Dermis microvascular lymphatic vessel endothelial cell (primary cell): ENCODE measurements at regions not wholly inside any gene's neighbourhood (a gene's known extent, or its start where the extent isn't known, plus 50 kb on each side); places are given as distances from the start of the nearest gene placed in this dataset.

Experiments used
- DNase-seq, 2 donors: peaks; one replicate each; pipeline versions ENCODE4 v3.0.0 to v3.0.0-alpha.2; 2010; ENCODE audit warnings: low read depth in 2 of 2

DNA sequence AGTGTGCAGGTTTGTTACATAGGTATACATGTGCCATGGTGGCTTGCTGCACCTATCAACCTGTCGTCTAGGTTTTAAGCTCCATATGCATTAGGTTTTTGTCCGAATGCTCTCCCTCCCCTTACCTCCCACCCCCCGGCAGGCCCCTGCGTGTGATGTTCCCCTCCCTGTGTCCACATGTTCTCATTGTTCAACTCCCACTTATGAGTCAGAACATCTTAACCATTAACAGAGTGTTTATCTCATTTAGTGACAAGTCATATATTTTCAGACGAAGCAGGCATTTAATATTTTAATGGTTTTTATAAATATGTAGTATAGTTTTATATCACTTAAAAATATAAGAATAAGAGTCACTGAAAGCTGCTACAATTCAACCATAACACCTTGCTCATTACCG, 780.5 kb upstream of the ARGLU1 start:
- DNase-seq: no peak

DNA sequence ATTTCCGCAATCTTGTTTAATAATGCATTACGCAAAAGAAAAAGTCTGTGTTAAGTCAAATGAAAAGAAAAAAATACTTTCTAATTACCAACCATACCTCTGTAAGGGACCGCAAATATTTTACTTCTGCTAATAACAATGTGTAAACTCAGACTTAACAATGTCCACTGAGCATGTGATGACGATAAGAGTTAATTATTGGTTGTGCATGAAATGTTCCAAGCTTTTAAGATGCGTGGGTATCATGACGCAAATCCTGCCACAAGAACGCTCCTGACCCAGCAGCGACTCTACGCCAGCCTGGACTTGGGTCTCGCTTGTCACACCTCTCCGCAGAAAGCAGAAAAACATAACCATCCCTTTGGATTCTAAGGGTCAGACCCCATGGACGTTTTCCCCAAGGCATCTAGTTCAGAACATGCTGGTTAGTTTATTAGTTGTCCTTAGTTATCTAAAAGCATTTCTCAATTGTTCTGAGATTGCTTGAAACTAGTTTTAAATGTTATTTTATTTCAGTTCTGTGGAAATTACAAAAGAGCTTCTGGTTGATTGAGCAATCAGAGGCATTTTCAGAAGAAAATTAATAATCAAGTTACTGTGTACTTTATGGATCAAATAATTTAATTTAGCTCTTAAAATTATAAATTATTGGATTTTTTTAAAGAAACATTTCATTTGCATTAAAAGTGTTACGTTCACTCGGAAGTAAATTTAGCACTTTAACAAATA, 779.9 kb upstream of the ARGLU1 start:
- DNase-seq: no peak

DNA sequence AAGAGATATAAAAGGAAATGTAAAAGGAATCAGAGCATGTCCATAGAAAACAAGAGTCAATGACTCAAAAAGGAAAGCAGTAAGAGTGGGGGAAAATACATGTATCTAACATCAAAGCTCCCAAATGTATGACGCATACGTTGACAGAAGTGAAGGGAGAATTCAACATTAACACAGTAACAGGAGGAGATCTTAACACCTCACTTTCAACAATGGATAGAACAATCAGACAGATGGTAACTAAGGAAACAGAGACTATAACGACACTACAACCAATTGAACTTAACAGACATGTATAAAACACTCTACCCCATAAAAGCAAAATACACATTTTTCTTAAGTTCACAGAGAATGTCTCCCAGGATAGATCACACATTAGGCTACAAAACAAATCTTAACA, 774.8 kb upstream of the ARGLU1 start:
- DNase-seq: no peak

DNA sequence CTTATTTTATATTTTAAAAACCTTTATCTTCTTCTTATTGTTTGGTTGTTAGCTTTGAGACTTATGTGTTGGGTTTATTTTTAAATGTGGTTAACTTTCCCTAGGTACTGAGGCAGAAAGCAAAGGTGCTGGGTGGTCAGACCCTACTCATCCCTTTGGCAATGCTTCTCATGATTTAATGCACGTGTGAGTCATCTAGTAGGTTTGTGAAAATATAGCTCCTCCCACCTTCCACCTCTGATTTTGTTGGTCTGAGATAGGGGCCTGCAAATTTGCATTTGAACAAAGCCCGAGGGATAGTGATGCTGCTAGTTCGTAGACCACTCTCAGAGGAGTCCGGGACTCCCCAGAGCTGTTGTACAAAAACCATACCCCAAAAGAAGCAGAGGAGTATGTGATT, 771.3 kb upstream of the ARGLU1 start:
- no peak for DNase-seq

DNA sequence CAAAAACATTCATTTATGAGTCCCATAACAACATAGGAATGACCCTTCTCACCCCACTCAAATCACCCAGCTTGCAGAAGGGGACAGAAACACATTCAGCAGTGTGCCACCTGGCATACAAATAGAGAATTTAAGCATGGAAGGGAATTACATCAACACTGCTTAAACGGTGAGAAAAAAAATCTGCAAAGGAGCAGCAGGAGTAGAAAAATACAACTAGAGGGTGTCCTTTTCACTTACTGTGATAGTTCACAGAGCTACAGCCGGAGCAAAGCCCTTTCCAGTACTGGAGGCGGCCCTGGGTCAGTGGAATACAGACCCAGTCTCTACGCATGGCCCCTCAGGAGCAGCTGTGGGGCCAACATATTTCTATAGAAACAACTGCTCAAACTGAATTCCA, 764.3 kb upstream of the ARGLU1 start:
- no peak for DNase-seq

DNA sequence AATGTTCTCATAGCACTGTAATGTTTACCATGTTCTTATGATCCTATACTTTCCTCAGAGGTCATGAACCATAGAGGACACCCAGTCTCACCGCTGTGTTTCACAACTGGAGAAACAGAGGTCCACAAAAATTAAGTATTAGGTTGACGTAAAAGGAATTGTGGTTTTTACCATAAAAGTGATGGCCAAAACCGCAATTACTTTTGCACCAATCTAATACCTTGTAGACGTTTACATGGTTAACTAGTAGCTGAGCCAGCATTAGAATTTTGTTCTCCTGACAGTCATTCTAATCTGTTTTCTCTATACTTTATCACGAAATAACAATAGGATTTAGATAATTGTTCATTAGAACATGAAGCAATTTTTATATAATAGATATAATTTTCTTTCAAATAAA, 763.4 kb upstream of the ARGLU1 start:
- no peak for DNase-seq

DNA sequence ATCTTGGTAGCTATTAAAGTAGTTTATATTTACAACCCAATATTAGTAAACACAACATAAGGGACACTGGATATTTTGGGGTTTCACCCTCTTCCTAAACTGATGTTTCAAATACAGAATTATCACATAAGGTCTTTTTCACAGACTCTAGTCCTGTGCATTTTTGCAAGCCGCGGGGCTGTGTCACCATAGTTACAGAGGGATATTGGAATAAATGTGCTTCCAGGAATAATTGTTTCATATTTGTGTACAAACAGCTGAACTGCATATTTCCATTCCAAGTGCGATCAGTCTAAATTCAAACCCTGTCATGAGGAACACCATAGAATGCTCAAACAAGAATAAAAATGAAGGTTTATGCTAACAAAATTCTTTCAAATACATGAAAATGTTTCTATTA, 762.5 kb upstream of the ARGLU1 start:
- DNase-seq: no peak

DNA sequence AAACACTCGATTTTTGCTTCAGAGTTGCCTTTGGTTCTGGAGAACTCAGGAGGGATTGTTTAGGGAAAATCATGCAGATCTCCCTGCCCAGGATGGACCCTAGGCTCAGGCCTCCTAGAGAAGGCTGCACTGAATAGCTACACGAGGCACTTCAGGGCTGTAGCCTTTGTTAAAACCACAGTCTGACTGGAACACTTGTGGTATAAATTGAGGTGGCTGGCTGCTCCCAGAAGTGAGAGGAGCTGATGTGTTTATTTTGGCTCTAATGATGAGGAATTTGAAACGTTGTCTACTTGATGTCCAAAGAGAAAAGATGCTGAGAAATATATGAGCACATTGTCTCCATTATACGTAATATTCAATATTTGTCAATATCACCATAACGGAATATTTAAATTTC, 762.1 kb upstream of the ARGLU1 start:
- no peak for DNase-seq

DNA sequence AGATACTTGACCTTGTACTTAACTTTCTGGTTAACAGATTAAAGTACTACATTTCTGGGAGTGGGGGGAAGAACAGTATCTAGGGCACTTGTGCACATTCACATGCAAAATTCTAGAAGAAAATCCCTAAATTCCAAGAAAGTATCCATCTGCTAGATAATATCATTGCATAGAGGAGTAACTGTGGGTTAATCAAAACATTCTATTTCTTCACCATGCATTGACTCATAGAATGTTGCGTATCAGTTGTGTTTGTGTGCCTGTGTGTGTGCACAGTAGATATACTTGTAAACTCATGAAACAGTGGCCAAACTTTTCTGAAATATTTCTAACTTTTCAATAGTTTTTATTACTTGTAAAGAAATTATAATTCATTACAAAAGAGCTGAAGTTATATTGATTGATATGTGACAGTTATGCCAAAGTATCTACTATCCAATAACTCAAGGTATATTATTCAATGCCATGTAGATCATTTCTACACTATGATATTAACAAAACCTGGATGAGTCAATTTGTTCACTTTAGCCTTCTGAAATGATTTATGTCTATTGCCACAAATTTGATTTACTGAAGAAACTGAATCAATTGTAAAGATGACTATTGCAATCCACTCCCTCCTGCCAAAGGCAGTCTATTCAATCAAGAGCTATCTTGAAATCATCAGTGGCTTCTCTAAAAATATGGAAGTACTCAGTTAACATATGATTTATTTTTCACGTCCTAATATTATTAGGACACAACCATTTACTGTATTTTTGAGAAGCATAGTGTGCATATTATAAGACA, 756.7 kb upstream of the ARGLU1 start:
- no peak for DNase-seq

DNA sequence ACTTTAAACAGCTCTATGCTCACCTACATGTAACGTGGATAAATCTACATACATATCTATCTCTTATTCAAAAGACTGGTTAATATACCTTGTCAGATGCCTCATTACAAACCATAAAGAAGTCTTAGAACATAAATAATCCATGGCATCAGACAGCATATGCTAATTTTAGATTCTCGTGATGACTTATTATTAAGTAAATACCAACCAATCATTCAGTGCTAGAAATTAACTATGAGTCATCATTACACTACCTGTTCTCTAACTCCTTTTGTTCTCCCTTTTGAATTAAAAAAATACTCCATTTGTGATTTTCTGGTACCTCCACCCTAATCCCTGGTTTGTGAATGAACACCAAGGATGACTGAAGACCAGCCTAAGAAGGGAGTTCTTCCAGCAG, 754.3 kb upstream of the ARGLU1 start:
- DNase-seq: peak in 1 of 2 donors; percentile 3

DNA sequence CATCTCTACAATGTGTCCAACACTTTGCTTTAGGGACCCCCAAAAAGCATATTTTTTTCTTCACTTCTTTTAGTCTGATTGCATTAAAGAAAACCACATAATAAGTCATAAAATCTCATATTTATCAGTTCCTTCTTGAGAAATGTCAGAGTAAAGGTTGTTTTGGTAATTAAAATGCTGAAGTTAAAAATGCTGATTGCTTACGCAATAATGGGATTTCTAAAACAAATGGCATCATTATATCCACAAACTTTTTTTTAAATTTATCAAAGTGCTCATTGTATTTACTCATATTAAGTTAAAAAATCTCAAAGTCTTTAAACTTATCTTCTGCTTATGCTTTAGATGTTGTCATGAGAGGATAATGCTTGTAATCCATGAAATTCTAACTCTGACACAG, 737.2 kb upstream of the ARGLU1 start:
- DNase-seq: no peak

DNA sequence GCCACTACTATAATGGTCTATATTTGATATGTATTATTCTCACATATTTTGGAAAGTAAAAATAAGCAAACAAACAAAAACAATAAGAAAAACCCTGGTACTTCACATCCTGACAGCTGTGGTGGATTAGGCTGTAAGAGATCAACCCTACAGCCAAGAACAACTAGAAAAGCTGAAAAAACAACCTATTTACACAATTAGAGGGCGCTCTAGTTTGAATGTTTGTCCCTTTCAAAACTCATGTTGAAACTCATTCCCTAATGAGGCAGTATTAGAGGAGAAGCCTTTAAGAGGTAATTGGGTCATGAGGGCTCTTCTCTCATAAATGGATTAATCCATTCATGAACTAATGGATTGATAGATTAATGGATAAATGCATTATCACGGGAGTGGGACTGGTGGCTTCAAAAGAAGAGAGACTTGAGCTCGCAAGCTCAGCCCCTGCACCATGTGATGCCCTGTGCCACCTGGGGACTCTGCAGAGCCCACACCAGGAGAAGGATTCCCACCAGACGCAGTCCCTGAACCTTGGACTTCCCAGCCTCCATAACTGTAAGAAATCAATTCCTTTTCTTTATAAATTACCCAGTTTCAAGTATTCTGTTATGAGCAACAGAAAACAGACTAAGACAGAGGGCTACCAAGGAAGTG, 733.9 kb upstream of the ARGLU1 start:
- peak in 1 of 2 donors; percentile 23 for DNase-seq

DNA sequence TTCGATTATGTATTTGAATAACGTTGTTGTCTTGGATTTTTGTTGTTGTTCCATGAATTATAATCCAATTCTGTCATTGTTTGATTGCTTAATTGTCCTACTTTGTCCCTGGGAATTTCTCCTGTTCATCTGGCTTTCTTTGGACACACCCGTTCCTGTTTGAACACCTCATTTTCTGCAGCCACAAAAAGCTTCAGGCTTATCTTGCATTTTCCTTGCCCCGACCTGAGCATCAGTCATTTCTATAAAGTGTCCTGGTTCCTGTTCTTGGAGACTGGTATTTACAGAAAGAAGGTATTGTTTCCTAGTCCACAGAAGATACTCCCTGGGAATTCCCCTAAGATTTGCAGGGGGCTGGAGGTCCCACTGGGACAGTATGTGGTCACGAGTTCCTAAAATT, 731.8 kb upstream of the ARGLU1 start:
- no peak for DNase-seq

DNA sequence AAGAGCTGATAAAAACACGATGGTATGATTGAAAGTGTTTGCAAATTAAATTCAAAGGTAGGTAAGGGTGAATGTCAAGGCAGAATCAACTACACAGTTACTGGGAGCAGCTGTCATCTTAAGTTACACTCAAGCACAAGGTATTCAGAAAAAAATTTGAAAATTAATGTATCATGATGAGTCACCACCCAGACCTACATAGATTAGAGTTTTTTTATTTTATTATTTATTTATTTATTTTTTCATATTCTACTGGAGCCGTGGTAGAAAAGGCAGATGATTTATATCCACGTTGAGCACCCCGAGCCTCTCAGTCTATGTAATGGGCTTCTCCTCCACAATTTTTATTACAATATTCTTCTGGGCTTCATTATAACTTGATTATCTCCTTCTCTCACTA, 728.9 kb upstream of the ARGLU1 start:
- DNase-seq: no peak

DNA sequence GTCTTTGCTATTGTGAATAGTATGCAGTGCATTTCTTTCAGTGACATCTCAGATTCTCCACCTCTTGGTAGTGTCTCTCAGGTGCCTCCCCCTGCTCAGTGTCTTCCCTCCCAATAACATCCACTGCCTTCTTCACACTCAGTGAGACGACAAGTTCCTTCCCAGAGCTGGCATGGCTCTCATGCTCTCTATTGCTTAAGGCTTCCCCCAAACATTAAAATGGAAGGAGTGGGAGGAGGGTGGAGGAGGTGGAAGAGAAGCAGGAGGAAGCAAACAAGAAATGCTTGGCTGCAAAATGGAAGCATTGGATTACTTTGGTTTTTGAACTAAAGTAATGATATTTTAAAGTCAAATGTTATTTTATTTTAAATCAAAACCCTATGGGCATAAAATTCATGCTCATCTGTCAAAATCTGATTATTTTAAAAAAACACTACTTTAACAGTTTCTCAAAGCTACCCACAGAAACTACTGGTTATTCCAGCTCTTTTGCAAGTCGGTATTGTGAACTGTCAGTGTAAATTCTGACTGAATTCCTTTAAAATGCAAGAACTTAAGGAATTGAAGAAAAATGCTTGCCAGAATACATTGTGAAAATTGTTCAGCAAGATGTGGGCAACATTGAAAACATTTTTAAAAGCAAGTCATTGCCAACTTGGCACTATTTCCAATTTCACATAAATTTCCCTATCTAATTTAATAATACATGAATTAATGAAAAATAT, 727.6 kb upstream of the ARGLU1 start:
- no peak for DNase-seq

DNA sequence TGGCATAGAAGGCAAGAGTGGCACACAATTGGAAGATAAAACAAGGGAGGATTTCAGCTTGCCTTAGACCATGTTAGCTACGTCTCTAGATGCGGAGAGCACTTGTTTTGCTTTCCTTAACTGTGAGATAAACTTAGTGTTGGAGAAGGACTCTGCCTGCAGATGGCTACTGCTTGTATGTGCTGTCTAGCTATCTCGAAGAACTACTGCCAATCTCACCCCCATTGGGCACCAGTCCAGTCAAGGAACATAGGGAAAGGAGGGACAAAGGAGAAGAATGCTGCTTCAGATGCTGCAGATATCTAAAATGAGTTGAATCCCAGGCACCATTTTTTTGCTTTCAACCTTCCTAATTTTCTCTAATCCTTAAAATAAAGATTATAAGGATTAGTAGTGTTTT, 726.0 kb upstream of the ARGLU1 start:
- DNase-seq: no peak

DNA sequence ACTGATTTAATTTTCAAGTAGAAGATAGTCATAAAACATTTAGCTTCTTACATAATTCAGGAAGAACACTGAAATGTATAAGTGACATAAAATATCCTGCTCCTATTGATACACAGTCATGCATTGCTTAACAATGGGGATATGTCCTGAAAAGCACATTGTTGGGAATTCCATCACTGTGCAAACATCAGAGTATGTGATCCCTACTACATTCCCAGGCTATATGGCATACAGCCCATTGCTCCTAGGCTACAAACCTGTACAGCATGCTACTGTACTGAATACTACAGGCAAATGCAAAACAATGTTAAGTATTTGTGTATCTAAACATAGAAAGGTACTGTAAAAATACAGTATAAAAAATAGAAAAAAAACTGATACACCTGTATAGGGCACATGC, 723.9 kb upstream of the ARGLU1 start:
- DNase-seq: no peak

DNA sequence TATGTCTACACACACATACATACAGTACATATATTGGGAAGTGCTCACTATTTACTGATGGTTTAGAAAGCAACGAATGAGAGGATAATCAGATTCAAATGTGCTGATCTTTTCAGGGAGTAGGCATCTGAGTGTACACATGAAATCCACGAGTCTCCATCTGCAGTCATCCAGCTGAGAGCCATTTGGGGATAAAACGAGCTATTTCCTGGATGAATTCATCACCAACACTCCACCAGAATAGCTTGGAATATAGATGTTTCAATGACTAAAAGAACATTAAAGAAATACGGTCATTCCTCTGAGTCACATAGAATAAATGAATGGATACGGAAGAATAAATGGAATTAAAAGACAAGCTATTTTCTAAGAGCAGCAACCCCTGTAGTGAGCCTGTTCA, 721.6 kb upstream of the ARGLU1 start:
- no peak for DNase-seq

DNA sequence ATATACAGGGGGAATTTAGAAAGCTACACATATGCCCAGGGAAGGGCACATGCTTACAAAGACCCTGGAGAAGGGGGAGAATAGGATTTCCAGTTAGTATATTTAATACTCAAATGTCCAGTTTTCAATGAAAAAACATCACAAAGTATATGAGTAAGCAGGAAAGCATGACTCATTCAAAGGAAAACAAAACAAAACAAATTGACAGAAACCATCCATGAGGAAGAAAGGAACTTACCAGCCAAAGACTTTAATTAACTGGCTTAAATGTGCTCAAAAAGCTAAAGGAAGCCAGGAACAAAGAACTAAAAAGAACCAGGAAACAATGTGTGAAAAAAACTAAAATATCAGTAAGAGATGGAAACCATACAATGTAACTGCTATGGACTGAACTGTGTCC, 716.2 kb upstream of the ARGLU1 start:
- peak; percentile 46 to 81 for DNase-seq

DNA sequence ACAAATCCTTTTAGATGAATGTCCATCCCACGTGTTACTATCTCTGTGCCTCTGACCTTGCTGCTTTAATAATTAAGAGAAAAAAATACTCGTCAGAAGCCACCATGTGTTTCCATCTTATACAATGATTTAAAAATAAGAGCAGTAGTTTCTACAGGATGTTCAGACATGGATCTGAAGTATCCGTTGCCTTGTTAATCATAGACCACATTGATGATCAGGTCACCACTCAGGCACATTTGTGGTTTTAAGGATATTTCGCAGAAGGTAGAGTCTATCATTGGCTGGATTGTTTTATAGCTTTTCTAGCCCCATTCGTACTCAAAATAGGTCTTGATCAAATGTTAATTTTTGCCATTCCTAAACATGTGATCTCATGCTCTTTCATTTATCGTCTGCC, 710.0 kb upstream of the ARGLU1 start:
- no peak for DNase-seq

DNA sequence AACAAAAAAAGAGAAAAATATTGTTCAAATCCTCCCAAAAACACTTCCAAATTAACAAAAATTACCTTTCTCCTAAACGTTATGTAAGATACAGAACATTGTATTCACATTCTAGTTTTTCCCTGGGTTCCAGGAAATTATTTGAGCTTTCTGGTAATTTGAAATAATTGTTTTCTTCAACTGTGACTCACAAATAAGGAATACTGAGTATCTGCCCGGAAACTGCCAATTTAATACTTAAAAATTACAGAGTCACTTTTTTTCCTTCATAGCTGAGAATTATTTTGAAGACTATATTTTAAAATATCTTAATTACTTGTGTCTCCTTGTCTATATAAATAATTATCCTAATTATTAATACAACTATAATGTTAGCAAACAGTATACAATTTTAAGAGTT, 709.0 kb upstream of the ARGLU1 start:
- peak in 1 of 2 donors; percentile 17 for DNase-seq

DNA sequence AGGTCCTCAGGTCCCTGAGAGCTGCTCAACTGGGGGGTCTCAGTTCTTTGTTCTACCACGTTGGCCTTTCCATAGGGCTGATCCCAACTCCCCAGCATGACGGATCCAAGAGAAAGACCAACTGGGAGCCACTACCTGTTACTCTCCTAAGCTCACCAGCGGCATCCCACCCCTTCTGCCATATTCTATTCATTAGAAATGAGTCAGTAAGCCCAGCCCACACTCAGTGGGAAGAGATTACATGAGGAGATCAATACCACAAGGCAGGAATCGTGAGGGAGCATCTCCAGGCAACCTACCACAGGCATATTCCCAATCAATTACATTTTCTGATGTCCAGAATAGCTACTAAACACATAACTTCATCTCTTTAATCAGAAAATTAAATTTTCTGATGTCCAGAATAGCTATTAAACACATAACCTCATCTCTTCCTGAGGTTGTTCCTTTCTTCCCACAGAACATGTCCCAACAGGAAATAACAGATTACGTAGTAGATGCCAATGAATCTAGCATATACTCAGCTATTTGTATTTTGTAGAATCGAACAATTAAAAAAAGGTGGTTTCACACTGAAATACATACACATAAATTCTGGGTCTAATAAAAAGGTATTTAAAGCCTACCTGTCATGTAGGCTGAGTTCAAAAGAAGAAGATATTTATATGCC, 708.1 kb upstream of the ARGLU1 start:
- DNase-seq: peak; percentile 75 to 81
